ENCODE measurements at regions not wholly inside any gene's neighbourhood (a gene's known extent, or its start where the extent isn't known, plus 50 kb on each side); places are given as distances from the start of the nearest gene placed in this dataset.

- Histone ChIP-seq H3K9me3 (no peaks in the 10 kb centered on the region), H3K36me3 (no peaks in the 10 kb centered on the region), H3K27ac (no peak overlapping the region), H3K27me3 (no peaks in the 10 kb centered on the region), H3K4me3 (no peak overlapping the region), H3K4me1 (peaks cover 0 to 10% (median 0%) of the 10 kb centered on the region in 4 donors)
- no peak for DNase-seq
- intact Hi-C loops (cut with DNase I; ENCODE audit: low total_unique reads) (no loop called here), in situ Hi-C loops (cut with MboI; ENCODE audit: low pct_ligation_motif_present in 1 of 4, low pct_unique_long_range_greater_than_20kb in 1 of 4, low sequenced_read_pairs in 3 of 4) (no loop called here)
- TF ChIP-seq EP300 (IDR thresholded peaks at IDR 0.05; ENCODE audit: low read depth), result no peak
- TF ChIP-seq CTCF (IDR thresholded peaks at IDR 0.05), result no peak
- TF ChIP-seq POLR2AphosphoS5 (IDR thresholded peaks at IDR 0.05), result no peak
- TF ChIP-seq POLR2A (IDR thresholded peaks at IDR 0.05), result no peak
- 53% methylated on average over 3 to 4 of the region's 4 CpGs for WGBS, 2 donors (ENCODE audit: low coverage in 1 of 2)
Measured at GRCh38 chr5:148932355-148932935, 106.0 kb downstream of the ADRB2 start.

GRCh38 chr5:148933903-148934432 lies 107.6 kb downstream of the ADRB2 start:
- no peaks in the 10 kb centered on the region for H3K9me3 ChIP-seq
- H3K27ac ChIP-seq, result no peak overlapping the region
- peaks cover 0 to 15% (median 0%) of the 10 kb centered on the region in 4 donors for H3K4me1 ChIP-seq
- in situ Hi-C loops (cut with MboI; ENCODE audit: low pct_ligation_motif_present in 1 of 4, low pct_unique_long_range_greater_than_20kb in 1 of 4, low sequenced_read_pairs in 3 of 4) (no loop called here), intact Hi-C loops (cut with DNase I; ENCODE audit: low total_unique reads) (no loop called here)
- 83 to 90% methylated on average over 1 of the region's 1 CpG for WGBS, 2 donors (ENCODE audit: low coverage in 1 of 2)
- no peak for TF ChIP-seq CTCF (IDR thresholded peaks at IDR 0.05)
- DNase-seq, result no peak
- no peaks in the 10 kb centered on the region for H3K36me3 ChIP-seq
- no peaks in the 10 kb centered on the region for H3K27me3 ChIP-seq
- H3K4me3 ChIP-seq, result no peak overlapping the region

- Histone ChIP-seq H3K27ac (no peak overlapping the region), H3K4me1 (peaks cover 0 to 15% (median 0%) of the 10 kb centered on the region in 4 donors), H3K9me3 (no peaks in the 10 kb centered on the region), H3K36me3 (no peaks in the 10 kb centered on the region), H3K27me3 (no peaks in the 10 kb centered on the region), H3K4me3 (no peak overlapping the region)
- 65 to 69% methylated on average over 2 of the region's 2 CpGs for WGBS, 2 donors (ENCODE audit: low coverage in 1 of 2)
- no peak for DNase-seq
- intact Hi-C loops (cut with DNase I; ENCODE audit: low total_unique reads) (no loop called here), in situ Hi-C loops (cut with MboI; ENCODE audit: low pct_ligation_motif_present in 1 of 4, low pct_unique_long_range_greater_than_20kb in 1 of 4, low sequenced_read_pairs in 3 of 4) (no loop called here)
- TF ChIP-seq POLR2AphosphoS5 (IDR thresholded peaks at IDR 0.05) (no peak), EP300 (IDR thresholded peaks at IDR 0.05; ENCODE audit: low read depth) (no peak)
Measured at GRCh38 chr5:148934895-148935400, 108.5 kb downstream of the ADRB2 start.

- DNase-seq, result no peak
- H3K27me3 ChIP-seq, result no peaks in the 10 kb centered on the region
- H3K4me3 ChIP-seq, result no peak overlapping the region
- no peaks in the 10 kb centered on the region for H3K9me3 ChIP-seq
- in situ Hi-C loops (cut with MboI; ENCODE audit: low pct_ligation_motif_present in 1 of 4, low pct_unique_long_range_greater_than_20kb in 1 of 4, low sequenced_read_pairs in 3 of 4) (no loop called here), intact Hi-C loops (cut with DNase I; ENCODE audit: low total_unique reads) (no loop called here)
- H3K27ac ChIP-seq, result no peak overlapping the region
- no peaks in the 10 kb centered on the region for H3K36me3 ChIP-seq
- no peak for TF ChIP-seq EP300 (IDR thresholded peaks at IDR 0.05; ENCODE audit: low read depth)
- no peak for TF ChIP-seq POLR2A (IDR thresholded peaks at IDR 0.05)
- TF ChIP-seq CTCF (IDR thresholded peaks at IDR 0.05), result no peak
- no peak for TF ChIP-seq POLR2AphosphoS5 (IDR thresholded peaks at IDR 0.05)
- H3K4me1 ChIP-seq, result peaks cover 0 to 9% (median 0%) of the 10 kb centered on the region in 4 donors
- WGBS, 2 donors (ENCODE audit: low coverage in 1 of 2), result 80% methylated on average over 1 of the region's 1 CpG
Measured at GRCh38 chr5:148937239-148937638, 110.8 kb downstream of the ADRB2 start.
